Forelimb muscle (tissue), 1 donor: ENCODE measurements at regions not wholly inside any gene's neighbourhood (a gene's known extent, or its start where the extent isn't known, plus 50 kb on each side); places are given as distances from the start of the nearest gene placed in this dataset.
A peak's percentile ranks its signal among the peaks of the same experiment; 100 is the strongest.

Source experiments
- DNase-seq: peaks from one replicate; pipeline ENCODE4 v3.0.0-alpha.2; 2013; ENCODE audit warnings: low read depth

DNA sequence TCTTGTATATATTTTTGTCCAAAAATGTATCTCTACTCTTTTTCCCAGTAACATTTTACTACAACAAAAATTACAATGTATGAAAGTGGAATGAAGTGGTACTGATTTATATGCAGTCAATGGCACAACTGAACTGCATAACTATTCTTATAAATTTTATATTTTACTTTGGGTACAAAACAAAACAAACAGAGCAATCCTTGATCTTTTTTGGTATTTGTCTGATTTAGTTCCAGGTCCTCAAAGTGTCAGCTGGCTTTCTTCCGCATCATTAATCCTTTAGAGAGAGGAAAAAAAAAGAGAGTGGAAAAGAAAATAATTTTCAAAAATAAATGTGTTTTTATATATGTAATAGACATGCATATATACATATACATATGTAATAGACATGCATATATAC lies 252.4 kb upstream of the SLIT2 start:
- DNase-seq = no peak

- no peak for DNase-seq
Observed at GRCh38 chr4:19993242-19993641, 258.5 kb upstream of the SLIT2 start.

DNA sequence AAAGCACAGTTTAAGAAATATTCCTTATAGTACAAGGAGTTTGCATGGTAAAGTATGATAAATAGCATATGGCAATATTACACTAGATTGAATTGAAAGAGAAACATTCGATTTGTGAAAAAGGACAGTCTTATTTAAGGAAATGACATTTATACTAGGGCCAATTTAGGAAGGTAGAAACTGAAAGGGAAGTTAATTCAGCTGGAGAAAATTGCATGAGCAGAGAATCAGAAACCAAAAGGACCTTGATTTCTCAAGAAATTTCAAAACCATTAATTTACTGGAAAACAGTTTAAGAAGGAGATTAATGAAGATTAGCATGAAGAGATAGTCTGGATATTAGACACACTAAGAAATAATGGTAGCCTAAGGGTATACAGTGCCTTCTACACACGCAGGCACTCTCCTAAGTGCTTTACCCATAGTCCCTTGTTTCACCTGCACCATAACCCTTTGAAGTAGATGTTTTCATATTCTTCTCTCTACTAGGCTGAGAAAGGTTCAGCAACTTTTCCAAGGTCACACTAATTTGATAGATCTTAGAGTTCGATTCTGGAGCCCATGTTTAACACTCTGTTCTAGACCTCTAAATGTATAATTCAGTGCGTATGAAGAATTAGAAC lies 259.1 kb upstream of the SLIT2 start:
- DNase-seq = no peak

DNA sequence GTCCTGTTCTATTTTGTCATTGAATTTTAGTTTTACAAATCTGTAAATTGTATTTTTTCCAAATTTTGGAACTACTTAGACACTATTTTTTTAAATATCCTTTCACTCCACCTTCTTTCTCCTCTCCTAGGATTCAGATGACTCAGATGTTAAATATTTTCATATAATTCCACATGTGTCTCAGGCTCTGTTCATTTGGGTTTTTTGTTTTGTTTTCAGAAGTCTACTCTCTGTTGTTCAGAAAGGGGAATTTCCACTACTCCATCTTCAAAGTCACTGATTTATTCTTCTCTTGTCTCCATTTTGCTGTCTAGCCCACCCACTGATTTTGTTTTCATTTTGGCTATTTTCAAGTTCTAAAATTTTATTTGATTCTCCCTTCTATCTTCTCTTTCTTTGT lies 264.0 kb upstream of the SLIT2 start:
- DNase-seq = no peak

- no peak for DNase-seq
Observed at GRCh38 chr4:19983072-19983471, 268.6 kb upstream of the SLIT2 start.

GRCh38 chr4:19982556-19982955 lies 269.1 kb upstream of the SLIT2 start:
- no peak for DNase-seq

DNA sequence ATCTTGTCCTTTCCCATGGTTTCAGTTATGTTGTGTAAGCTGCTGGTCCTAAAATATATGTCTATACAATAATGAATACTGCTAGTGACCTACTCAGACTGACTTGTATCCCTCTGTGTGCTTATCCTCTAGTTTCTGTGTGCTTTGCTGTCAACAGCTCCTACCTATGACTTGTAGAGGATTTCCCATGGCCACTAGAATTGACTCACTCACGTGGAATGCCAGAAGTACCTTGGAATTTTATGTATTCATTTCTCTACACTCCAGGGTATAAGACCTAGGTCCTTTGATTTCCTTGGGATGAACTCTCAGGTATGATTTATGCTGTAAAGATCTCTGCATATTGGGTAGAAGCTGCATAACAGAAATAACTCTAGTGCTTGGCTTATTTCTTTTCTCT lies 279.9 kb upstream of the SLIT2 start:
- no peak for DNase-seq

DNA sequence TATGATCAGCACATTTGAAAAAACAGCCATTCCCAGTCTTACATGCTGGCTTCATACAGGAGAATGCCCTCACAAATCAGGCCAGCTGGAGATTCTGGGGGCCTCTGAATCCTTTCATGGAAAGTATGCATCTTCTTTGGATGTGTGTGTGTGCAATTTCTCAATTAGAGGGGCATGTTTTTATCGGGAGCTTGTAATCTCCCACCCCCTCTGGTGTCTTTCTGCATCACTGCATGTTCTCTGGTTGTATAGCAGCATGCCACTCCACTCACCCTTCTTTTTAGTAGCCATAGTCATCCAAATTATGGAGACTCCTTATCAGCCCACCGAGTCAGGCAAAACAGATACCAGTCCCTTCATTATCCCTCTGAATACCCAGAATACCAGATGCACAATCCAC lies 282.2 kb upstream of the SLIT2 start:
- no peak for DNase-seq

GRCh38 chr4:19961091-19961490 lies 290.6 kb upstream of the SLIT2 start:
- DNase-seq = no peak

GRCh38 chr4:19958848-19959247 lies 292.9 kb upstream of the SLIT2 start:
- no peak for DNase-seq

- no peak for DNase-seq
Observed at GRCh38 chr4:19947349-19947748, 304.4 kb upstream of the SLIT2 start.

DNA sequence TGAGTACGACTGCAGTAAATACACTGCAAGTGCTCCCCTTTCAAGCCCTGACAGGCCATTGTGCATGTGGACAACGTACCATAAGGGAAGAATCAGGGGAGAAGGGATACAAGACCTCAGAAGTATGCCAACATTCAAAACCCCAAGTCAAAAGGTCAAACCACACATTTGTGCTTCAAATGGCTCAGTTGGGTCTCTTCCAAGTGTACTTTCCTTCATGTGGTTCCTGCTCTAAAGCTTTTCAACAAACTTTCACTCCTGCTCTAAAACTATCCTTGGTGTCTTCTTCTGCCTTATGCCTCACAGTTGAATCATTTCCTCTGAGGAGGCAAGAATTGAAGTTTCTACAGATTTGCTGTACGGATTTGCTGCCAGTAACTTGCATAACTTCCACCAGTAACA lies 305.7 kb upstream of the SLIT2 start:
- DNase-seq = no peak

DNA sequence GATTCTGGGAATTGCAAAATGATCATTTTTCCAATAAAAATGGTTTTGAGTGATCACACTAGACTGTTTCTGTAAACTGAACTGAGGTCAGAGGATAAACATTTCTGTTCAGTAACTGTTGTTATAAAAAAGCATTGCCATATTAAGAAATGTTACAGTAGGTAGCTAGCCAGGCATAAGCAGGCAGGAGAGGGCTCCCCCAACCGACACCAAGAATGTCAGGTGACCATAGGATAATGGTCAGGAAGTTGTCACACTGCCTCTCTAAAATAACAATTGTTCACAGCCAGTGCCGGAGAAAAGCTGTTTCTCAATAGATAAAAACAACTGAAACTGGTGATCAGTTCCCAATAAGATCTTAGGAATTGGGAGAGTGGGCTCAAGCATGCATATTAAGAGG lies 306.2 kb upstream of the SLIT2 start:
- no peak for DNase-seq

- DNase-seq = no peak
Observed at GRCh38 chr4:19944806-19945205, 306.9 kb upstream of the SLIT2 start.

- no peak for DNase-seq
Observed at GRCh38 chr4:19944251-19944650, 307.5 kb upstream of the SLIT2 start.

- no peak for DNase-seq
Observed at GRCh38 chr4:19941434-19941833, 310.3 kb upstream of the SLIT2 start.

- no peak for DNase-seq
Observed at GRCh38 chr4:19940861-19941260, 310.8 kb upstream of the SLIT2 start.

GRCh38 chr4:19936476-19936875 lies 315.2 kb upstream of the SLIT2 start:
- peak; percentile 13 for DNase-seq

- no peak for DNase-seq
Observed at GRCh38 chr4:19930742-19931141, 321.0 kb upstream of the SLIT2 start.

DNA sequence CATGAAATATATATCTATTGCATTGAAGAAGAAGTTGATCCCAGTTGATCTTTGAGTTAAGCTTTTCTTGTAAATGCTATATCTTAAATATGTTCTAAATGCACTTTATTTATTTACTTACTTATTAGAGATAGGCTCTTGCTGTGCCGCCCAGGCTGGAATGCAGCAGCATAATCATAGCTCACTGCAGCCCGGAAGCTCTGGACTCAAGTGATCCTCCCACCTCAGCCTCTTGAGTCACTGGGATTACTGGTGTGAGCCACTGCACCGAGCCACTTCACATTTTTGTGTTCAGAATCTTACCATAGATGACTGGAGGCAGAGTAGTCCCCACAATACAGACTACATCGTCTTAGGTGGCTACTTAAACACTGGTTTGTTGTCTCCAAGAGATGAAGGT lies 324.3 kb upstream of the SLIT2 start:
- DNase-seq = no peak

DNA sequence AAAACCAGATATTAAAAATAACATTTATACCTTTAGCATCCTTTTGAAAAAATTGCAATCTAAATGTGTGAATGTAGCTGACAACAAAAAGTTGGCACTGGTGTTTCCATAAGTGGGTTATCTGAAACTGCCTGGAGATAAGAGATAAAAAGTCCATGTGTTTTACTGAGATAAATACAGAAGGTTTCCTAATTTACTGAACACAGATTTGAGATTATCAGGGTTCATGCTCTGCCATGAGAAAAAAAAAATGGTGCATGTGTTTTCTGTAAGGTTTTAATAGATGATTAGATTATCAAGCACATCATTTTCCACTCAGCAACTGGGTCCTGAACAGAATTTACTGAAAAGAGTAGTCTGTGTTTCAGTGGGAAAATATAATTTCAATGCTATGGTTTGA lies 326.2 kb upstream of the SLIT2 start:
- DNase-seq = no peak

DNA sequence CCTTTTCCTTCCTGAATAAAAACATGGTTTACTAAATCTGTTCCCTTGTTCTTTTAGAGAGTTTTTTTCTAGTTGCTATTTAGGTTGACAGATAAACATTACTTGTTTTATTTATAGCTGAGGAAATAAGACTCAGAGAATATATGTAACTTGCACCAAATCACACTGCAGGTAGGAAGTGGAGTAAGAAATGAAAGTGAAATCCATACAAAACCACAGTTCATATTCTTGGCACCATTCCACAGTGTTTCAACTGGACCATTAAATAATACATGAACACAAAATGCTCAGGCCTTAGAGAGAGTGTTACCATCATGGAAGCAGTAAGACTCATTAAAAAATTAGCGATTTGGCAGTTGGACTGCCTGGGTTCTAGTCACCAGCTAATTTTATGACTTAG lies 326.9 kb upstream of the SLIT2 start:
- no peak for DNase-seq

DNA sequence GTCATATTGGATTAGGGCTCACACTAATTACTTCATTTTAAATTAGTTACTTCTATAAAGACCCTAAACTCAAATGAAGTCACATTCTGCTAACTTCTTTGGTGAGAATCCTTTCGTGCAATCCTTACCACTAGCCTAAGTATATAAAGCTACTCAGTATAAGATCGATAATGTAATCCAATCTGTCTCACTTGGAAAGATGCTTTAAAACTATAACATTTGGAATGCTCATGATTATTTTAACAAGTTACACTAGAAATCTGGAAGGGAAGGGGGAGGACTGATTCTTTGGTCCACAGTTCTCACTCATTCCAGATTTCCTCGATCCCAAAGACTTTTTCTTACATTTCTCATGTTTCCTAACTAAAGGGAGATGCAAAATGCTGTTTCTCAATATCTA lies 336.4 kb upstream of the SLIT2 start:
- DNase-seq = no peak

GRCh38 chr4:19913650-19914049 lies 338.1 kb upstream of the SLIT2 start:
- DNase-seq = no peak
